Esophagus squamous epithelium (tissue), 5 donors: ENCODE measurements at regions not wholly inside any gene's neighbourhood (a gene's known extent, or its start where the extent isn't known, plus 50 kb on each side); places are given as distances from the start of the nearest gene placed in this dataset.

Source experiments
- DNase-seq: peaks from one replicate; lab custom pipeline; 2025; lab: John Stamatoyannopoulos, UW
- H3K27ac ChIP-seq, 4 donors: fragments of 200-600 bp; sonication (generic); one replicate each; pipeline ENCODE4 v1.5.1; 2016 to 2019; ENCODE audit warnings: mild to moderate bottlenecking in 1 of 4
- H3K27me3 ChIP-seq, 4 donors: fragments of 200-600 bp; sonication (generic); 1 replicate in 3 of 4; 2 replicates in 1 of 4; pipeline versions ENCODE4 v1.5.1 to v1.6.0; 2017 to 2021; ENCODE audit warnings: antibody characterized with exemption in 1 of 4
- H3K36me3 ChIP-seq, 3 donors: fragments of 200-600 bp; sonication (generic); one replicate each; pipeline ENCODE4 v1.5.1; 2016 to 2019
- H3K4me1 ChIP-seq, 3 donors: fragments of 200-600 bp; sonication (generic); one replicate each; pipeline ENCODE4 v1.5.1; 2017 to 2019
- H3K4me3 ChIP-seq, 4 donors: fragments of 200-600 bp; sonication (generic); 1 replicate in 3 of 4; 2 replicates in 1 of 4; pipeline ENCODE4 v1.5.1; 2016 to 2019; ENCODE audit warnings: mild to moderate bottlenecking in 2 of 4, moderate library complexity in 1 of 4
- H3K9me3 ChIP-seq, 3 donors: fragments of 200-600 bp; sonication (generic); one replicate each; pipeline ENCODE4 v1.5.1; 2016 to 2019
- POLR2A ChIP-seq, 4 donors: fragments of 450-650 bp; IDR thresholded peaks; one replicate each; pipeline ENCODE4 v1.6.1; 2017; ENCODE audit warnings: antibody characterized with exemption in 4 of 4, mild to moderate bottlenecking in 4 of 4, moderate library complexity in 3 of 4
- WGBS, 2 donors: methylation state at CpG; one replicate each; pipeline ENCODE4 v1.1.5; 2018; 5-methylcytosine and 5-hydroxymethylcytosine counted together
- intact Hi-C: fragments of 100-400 bp; cut with DNase I; formaldehyde crosslinking; loops from one replicate; pipeline ENCODE4 v1.15.0; 2022
- TF ChIP-seq, protein P1 (sequence below), 6 experiments: fragments of 450-650 bp in 4 of 6; fragments of 200-600 bp in 2 of 6; sonication (generic) in 2 of 6; IDR thresholded peaks; one replicate each; pipeline ENCODE4 v1.5.1; 2016 to 2019; ENCODE audit warnings: antibody characterized with exemption in 6 of 6, mild to moderate bottlenecking in 4 of 6, moderate library complexity in 4 of 6
- donor health status: DM: yes; HTN: yes; CAD: no.

DNA sequence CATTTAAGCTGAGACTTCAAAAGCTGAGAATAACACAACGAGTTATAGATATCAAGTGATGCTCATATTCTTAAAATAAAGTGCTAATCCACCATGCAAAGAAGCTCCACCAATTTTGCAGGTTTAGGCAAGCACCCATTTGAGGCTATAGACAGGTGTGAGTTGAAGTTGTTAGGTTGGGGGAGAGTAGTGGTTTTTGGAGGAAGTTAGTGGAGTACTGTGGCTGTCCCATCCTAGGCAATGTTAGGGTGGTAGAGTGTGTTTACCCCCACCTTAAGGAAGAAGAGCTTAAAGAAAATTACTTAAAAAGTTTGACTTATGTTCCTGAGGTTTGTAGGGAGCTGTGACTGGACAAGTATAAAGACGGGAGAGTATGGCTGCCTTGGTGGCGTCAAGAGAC, 98.9 kb upstream of the MAN2A1 start:
- DNase-seq: no peak
- H3K4me1 ChIP-seq: no peaks in the 10 kb centered on the region
- H3K27ac ChIP-seq: no peak overlapping the region
- intact Hi-C loops: no loop called here
- H3K4me3 ChIP-seq: no peak overlapping the region
- no peaks in the 10 kb centered on the region for H3K27me3 ChIP-seq
- TF ChIP-seq POLR2A (IDR thresholded peaks at IDR 0.05): no peak
- TF ChIP-seq, protein P1, sequence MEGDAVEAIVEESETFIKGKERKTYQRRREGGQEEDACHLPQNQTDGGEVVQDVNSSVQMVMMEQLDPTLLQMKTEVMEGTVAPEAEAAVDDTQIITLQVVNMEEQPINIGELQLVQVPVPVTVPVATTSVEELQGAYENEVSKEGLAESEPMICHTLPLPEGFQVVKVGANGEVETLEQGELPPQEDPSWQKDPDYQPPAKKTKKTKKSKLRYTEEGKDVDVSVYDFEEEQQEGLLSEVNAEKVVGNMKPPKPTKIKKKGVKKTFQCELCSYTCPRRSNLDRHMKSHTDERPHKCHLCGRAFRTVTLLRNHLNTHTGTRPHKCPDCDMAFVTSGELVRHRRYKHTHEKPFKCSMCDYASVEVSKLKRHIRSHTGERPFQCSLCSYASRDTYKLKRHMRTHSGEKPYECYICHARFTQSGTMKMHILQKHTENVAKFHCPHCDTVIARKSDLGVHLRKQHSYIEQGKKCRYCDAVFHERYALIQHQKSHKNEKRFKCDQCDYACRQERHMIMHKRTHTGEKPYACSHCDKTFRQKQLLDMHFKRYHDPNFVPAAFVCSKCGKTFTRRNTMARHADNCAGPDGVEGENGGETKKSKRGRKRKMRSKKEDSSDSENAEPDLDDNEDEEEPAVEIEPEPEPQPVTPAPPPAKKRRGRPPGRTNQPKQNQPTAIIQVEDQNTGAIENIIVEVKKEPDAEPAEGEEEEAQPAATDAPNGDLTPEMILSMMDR (IDR thresholded peaks at IDR 0.05): no peak
- 72 to 81% methylated on average over 3 of the region's 3 CpGs for WGBS, 2 donors
- H3K36me3 ChIP-seq: no peaks in the 10 kb centered on the region
- H3K9me3 ChIP-seq: no peaks in the 10 kb centered on the region

DNA sequence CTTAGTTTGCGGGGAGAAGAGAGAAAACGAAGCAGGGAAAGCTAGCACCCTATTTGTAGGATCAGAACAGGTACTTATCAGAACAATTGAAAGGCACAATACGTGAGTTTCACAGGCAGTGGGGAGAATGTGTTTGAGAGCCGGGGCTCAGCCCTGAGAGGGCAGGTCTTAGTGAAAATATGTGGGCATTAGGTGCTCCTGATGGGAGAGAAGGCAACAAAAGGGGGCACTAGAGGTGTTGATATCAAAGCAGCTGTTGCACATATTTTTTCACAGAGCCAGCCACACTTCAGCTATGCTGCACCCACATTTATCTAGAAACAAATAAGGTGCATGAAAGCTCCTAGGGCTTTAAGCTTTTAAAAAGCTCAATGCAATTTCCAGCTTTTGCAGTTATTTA, 99.7 kb upstream of the MAN2A1 start:
- Histone ChIP-seq H3K27me3 (no peaks in the 10 kb centered on the region), H3K4me1 (no peaks in the 10 kb centered on the region), H3K36me3 (no peaks in the 10 kb centered on the region), H3K4me3 (no peak overlapping the region), H3K9me3 (no peaks in the 10 kb centered on the region), H3K27ac (no peak overlapping the region)
- DNase-seq: no peak
- intact Hi-C loops: no loop called here
- TF ChIP-seq, protein P1 (IDR thresholded peaks at IDR 0.05): no peak
- no peak for TF ChIP-seq POLR2A (IDR thresholded peaks at IDR 0.05)
- 52 to 64% methylated on average over 4 of the region's 4 CpGs for WGBS, 2 donors

DNA sequence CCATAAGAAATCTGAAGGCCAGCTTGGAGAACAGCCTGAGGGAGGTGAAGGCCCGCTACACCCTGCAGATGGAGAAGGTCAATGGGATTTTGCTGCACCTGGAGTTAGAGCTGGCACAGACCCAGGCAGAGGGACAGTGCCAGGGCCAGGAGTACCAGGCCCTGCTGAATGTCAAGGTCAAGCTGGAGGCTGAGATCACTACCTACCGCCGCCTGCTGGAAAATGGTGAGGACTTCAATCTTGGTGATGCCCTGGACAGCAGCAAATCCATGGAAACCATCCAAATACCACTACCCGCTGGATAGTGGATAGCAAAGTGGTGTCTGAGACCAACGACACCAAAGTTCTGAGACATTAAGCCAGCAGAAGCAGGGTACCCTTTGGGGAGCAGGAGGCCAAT, 100.5 kb upstream of the MAN2A1 start:
- Histone ChIP-seq H3K9me3 (no peaks in the 10 kb centered on the region), H3K36me3 (no peaks in the 10 kb centered on the region), H3K27ac (no peak overlapping the region), H3K4me1 (no peaks in the 10 kb centered on the region), H3K4me3 (no peak overlapping the region), H3K27me3 (no peaks in the 10 kb centered on the region)
- no peak for TF ChIP-seq POLR2A (IDR thresholded peaks at IDR 0.05)
- TF ChIP-seq, protein P1 (IDR thresholded peaks at IDR 0.05): no peak
- DNase-seq: no peak
- intact Hi-C loops: no loop called here
- WGBS, 2 donors: 81 to 90% methylated on average over 2 to 3 of the region's 5 CpGs

DNA sequence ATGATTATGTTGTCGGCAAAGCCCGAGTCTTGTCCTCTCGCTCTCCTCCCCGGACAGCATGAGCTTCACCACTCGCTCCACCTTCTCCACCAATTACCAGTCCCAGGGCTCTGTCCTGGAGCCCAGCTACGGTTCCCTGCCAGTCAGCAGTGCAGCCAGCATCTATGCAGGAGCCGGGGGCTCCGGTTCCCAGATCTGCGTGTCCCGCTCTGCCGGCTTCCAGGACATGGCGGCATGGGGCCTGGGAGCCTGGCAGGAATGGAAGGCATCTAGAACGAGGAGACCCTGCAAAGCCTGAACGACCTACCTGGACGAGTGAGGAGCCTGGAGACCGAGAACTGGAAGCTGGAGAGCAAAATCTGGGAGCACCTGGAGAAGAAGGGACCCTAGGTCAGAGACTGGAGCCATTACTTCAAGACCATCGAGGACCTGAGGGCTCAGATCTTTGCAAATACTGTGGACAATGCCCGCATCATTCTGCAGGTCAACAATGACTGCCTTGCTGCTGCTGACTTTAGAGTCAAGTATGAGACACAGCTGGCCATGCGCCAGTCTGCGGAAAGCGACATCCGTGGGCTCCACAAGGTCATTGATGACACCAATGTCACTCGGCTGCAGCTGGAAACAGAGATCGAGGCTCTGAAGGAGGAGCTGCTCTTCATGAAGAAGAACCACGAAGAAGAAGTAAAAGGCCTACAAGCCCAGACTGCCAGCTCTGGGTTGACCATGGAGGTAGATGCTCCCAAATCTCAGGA, 101.3 kb upstream of the MAN2A1 start:
- no peak for TF ChIP-seq POLR2A (IDR thresholded peaks at IDR 0.05)
- TF ChIP-seq, protein P1 (IDR thresholded peaks at IDR 0.05): no peak
- H3K36me3 ChIP-seq: no peaks in the 10 kb centered on the region

DNA sequence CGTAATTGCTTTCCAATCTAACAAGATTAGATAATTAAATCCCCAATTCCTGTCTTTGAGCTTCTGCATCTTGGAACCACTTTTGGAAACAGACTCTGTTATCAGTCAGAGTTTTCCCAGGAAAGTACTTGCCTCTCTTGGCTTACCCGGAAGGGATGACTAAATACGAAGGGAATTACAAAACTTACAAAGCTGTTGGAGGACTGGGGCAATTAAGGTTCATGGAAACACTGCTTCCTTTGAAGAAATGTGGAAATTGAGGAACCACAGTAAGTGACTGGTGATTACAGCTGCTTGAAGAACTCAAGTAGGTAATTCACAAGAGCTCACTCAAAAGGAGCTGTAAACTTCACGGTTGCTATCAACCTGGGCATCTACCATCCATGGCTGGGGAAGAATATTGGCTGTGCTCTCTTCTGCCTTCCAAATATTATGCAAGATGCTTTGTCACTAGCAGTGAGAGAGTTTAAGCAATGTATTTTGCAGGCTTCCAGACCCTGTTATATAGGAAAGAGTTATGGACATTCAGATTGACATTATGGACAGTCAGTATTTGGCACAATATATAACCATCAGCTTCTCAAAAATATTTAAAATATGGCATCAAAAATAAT, 104.6 kb upstream of the MAN2A1 start:
- no peaks in the 10 kb centered on the region for H3K4me1 ChIP-seq
- intact Hi-C loops: no loop called here
- H3K9me3 ChIP-seq: no peaks in the 10 kb centered on the region
- H3K27me3 ChIP-seq: no peaks in the 10 kb centered on the region
- no peaks in the 10 kb centered on the region for H3K36me3 ChIP-seq
- no peak overlapping the region for H3K4me3 ChIP-seq
- 38 to 57% methylated on average over 4 of the region's 4 CpGs for WGBS, 2 donors
- H3K27ac ChIP-seq: no peak overlapping the region
- TF ChIP-seq, protein P1 (IDR thresholded peaks at IDR 0.05): no peak
- TF ChIP-seq POLR2A (IDR thresholded peaks at IDR 0.05): no peak
- DNase-seq: no peak

More for the DNA sequence above, 101.3 kb upstream of the MAN2A1 start:
- Histone ChIP-seq H3K4me1 (no peaks in the 10 kb centered on the region), H3K4me3 (no peak overlapping the region), H3K27me3 (no peaks in the 10 kb centered on the region), H3K27ac (no peak overlapping the region), H3K9me3 (no peaks in the 10 kb centered on the region)
- intact Hi-C loops: no loop called here
- no peak for DNase-seq
- WGBS, 2 donors: 87 to 91% methylated on average over 15 to 16 of the region's 25 CpGs
